Fibroblast of mammary gland (primary cell): ENCODE measurements at regions not wholly inside any gene's neighbourhood (a gene's known extent, or its start where the extent isn't known, plus 50 kb on each side); places are given as distances from the start of the nearest gene placed in this dataset.
"Not testable (repeated sequence)": the region's sequence is repeated elsewhere in the genome, so short reads cannot be mapped to it uniquely, and the experiment has no call there.

Experiments
- DNase-seq: peaks from one replicate; pipeline ENCODE4 v3.0.0-alpha.2; 2010; ENCODE audit warnings: low read depth
- H3K4me3 ChIP-seq: 2 replicates; pipeline ENCODE4 v1.5.1; 2011; ENCODE audit warnings: low read depth, mild to moderate bottlenecking, low read length, moderate library complexity; ENCODE audit not compliant: control insufficient read depth
- TF ChIP-seq, protein P1 (sequence below): conservative IDR thresholded peaks from 2 replicates; pipeline ENCODE4 v1.5.1; 2011; ENCODE audit warnings: low read depth, low read length, inconsistent platforms; ENCODE audit not compliant: control insufficient read depth, insufficient read depth

DNA sequence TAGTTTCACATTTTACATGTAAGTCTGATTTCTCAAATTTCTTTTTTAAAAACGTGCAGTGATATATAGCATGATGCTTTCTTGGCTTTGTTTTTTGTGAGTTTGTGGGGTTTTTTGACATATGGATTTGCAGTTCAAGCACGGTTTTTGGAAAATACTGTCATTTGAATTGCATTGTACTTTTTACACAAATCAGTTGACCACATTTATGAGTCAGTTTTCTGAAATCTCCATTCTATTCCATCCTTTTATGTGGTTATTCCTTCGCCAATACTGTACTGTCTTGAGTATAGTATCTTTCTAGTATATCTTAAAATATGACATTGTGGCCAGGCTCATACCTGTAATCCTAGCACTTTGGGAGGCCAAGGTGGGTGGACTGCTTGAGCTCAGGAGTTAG, 890.0 kb upstream of the CITED2 start:
- TF ChIP-seq, protein P1, sequence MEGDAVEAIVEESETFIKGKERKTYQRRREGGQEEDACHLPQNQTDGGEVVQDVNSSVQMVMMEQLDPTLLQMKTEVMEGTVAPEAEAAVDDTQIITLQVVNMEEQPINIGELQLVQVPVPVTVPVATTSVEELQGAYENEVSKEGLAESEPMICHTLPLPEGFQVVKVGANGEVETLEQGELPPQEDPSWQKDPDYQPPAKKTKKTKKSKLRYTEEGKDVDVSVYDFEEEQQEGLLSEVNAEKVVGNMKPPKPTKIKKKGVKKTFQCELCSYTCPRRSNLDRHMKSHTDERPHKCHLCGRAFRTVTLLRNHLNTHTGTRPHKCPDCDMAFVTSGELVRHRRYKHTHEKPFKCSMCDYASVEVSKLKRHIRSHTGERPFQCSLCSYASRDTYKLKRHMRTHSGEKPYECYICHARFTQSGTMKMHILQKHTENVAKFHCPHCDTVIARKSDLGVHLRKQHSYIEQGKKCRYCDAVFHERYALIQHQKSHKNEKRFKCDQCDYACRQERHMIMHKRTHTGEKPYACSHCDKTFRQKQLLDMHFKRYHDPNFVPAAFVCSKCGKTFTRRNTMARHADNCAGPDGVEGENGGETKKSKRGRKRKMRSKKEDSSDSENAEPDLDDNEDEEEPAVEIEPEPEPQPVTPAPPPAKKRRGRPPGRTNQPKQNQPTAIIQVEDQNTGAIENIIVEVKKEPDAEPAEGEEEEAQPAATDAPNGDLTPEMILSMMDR: no peak
- H3K4me3 ChIP-seq: no peak overlapping the region
- DNase-seq: peak; percentile 38

DNA sequence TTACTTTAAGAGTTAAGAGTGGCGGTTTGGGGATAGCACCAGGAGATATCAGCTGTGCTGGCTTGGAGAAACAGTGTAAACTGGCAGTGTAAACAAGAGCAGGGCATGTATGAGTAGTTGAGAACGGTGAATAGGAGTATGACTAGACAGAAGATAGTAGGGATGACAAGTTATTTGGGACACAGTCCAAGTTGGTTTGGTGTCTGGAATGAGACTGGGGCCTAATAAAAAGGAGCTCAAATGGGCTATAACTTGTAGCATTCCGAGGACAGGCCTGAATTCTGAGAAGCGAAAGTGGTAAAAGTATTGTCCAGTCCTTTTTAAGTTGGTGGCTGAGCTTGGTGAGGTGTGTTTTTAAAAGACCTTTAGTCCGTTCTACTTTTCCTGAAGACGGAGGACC, 883.9 kb upstream of the CITED2 start:
- peak; percentile 35 for DNase-seq
- H3K4me3 ChIP-seq: not testable (repeated sequence)

DNA sequence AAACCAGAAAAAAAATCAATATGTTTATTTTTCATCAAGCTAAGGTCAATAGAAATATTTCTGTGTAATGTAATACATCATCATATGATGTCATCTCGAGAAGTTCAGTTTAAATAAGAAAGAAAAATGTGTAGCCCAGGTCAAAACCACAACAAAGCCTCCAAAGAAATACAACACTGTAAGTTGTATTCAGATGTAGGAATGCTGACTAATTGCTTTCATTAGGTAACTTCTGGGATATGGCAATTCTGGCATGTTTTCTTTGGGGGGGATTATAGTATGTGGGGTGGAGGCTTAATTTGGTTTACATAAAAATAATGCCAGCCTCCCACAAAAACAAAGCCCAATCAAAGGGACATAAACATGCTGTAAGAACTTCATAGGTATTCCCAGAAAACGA, 881.8 kb upstream of the CITED2 start:
- peak; percentile 10 for DNase-seq

DNA sequence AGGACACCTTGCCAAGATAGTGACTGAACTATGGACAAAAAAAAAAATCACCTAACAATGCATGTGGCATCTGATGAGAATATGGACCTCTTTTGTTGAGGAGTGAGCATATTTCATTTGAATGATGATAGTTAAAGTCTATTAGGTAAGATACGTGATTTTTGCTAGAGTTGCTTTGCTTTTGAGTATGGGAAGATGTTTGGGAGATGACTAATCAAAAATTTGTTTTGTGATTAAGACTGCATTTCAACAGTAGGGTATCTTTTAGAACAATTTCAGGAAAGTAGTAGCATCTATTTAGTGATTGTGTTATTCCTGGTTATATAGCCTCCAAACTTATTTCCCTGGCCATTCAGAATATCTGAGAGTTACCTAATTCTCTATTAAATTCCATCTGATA, 878.6 kb upstream of the CITED2 start:
- TF ChIP-seq, protein P1: no peak
- DNase-seq: peak; percentile 38
- no peak overlapping the region for H3K4me3 ChIP-seq

More for the DNA sequence above, 881.8 kb upstream of the CITED2 start:
- TF ChIP-seq, protein P1: no peak
- H3K4me3 ChIP-seq: no peak overlapping the region

DNA sequence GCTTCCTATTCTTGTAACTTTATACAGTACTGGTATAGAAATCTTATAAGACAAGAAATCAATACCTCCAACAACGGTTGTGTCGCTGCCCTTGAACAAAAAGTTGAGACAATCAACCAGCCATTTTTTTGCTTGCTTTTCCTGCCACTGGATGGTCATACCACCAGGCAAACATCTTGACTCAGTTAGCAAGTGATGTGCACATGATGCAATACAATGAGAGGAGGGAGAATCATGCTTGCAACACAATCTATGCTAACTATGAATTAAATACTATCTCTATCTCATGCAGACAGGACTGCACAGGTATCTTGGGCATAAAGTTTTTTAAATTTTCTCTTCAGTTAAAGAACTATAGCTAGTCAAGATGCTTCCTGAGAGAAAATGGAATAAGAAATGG, 877.7 kb upstream of the CITED2 start:
- TF ChIP-seq, protein P1: no peak
- H3K4me3 ChIP-seq: no peak overlapping the region
- DNase-seq: peak; percentile 58

DNA sequence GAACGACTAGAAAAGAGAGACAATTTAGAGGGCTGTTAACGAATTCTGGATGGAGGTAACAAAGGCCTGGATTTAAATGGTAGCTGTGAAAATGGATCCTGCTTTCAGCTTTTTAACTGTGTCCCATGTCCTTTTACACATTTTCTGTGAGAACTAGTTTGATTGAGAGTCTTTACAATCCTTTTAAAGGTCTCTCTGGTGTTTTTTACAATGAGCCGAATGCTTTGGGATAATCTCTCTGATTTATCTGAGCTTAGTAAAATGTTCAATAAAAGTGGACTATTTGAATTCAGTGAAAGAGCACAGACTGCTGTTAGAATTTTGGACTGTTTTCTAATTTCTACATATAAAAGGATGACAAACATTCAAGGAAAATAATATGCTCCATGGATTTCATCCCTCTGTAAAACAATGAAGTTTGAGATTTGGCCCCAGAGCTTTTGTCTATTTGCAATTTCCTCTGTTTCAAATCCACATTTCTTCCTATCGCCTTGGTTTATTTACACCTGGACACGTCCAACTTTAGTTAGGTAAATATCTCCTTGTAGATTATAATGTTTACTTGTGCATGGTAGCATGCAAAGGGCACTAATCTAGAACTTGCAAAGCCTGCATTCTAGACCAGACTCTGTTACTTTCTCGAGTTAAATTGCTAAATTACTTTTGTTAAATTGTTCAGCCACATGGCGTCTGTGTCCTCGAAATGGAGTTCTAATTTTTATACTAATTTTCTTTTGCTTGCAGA, 871.0 kb upstream of the CITED2 start:
- no peak overlapping the region for H3K4me3 ChIP-seq
- DNase-seq: no peak
- TF ChIP-seq, protein P1: no peak

DNA sequence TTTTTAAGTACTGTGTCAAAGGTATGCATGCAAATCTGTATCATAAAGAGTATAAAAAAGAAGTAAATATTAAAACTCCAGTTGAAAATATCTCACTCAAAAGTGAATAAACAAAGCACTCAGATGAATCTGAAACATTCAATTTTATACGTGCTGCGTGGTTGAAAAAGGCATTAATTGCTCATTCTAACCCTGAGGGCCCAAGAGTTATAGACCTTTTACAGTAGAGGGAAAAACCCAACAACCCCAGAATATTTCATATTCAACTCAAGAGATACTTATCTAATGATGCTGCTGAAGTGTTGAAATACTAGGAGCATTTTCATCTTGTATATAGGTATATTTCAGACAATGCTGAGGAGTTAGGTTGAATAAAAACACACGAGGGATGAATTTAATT, 862.8 kb upstream of the CITED2 start:
- DNase-seq: no peak
- no peak overlapping the region for H3K4me3 ChIP-seq
- TF ChIP-seq, protein P1: no peak
